ENCODE measurements at regions not wholly inside any gene's neighbourhood (a gene's known extent, or its start where the extent isn't known, plus 50 kb on each side); places are given as distances from the start of the nearest gene placed in this dataset.

DNA sequence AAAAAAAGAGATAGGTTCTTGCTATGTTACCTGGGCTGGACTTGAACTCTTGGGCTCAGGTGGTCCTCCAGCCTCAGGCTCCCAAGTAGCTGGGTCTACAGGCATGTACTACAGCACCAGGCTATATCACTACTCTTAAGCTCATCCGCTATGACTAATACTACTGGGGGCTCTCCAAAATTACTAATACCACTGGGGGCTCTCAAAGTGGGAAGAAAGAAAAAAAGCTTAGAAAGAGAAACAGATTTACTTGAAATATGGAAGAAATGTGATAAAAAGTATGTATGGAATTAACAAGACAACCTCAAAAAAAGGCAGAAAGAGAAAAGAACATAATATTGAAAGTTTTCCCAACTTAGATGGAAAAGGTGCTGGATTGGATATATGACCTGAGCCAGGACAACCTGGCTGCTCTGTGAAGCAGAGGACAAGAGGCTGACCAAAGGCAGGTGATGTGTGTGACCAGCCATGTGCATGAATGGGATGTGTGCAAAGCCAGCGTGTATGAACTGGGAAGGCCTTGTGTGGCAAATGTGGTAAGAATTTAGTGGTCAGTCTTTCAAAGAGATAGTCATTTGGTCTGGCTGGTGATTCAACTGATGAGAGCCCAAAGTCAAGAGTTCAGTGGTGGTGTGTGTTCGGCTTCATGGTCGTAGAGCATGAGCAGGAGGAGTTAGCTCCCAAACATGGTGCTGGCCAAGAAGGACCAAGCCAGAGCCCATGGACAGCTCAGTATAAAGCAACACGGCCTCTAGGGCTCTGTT lies 232.4 kb upstream of the KLF14 start:
- DNase-seq (ENCODE audit: low read depth) = no peak

DNA sequence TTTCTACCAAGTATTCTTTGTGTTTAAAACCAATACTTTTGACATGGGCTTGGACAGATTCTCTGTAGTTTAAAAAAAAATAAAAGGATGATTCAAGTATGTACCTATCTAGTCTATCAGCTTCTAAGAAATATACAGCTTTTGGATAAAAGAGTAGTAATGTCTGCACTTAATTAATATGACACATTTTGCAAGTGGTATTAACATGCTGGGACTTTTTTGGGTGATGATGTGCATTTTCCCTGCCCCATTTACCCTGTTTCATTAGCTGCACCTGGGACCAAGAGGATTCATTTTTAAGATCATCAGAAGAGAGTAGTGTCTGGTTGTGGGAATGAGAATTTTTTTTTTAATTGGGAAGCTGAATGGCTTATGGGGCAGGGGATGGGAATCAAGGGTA lies 236.2 kb upstream of the KLF14 start:
- no peak for DNase-seq (ENCODE audit: low read depth)

DNA sequence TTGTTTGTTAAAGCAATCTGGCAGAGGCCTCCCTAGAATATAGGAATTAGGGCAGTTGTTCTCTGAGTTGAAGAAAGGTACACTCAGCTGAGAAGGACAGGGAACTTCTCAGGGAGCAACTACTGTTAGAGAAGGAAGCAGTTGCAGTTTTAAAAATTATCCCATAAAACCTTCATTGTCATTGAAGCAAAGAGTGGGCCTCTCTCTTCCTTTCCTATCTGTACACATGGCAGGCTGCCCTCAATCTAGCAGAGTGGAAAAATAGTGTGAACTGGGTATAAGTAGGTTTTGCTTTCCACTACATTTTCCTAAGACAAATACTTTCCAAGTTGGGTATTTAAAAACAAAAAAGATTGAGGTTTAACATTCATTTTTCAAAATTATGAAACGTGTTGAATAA lies 236.7 kb upstream of the KLF14 start:
- no peak for DNase-seq (ENCODE audit: low read depth)

DNA sequence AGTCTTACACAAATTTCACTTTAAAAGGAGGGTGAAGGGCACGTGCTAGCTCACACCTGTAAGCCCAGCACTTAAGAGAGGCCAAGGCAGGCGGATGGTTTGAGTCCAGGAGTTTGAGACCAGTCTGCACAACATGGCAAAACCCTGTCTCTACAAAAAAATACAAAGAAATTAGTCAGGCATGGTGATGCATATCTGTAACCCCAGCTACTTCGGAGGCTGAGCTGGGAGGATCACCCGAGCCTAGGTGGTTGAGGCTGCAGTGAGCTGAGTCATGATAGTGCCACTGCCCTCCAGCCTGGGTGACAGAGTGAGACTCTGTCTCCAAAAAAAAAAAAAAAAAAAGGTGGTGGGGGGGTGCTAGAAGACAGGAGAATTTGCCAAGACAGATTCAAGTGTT lies 237.3 kb upstream of the KLF14 start:
- no peak for DNase-seq (ENCODE audit: low read depth)

DNA sequence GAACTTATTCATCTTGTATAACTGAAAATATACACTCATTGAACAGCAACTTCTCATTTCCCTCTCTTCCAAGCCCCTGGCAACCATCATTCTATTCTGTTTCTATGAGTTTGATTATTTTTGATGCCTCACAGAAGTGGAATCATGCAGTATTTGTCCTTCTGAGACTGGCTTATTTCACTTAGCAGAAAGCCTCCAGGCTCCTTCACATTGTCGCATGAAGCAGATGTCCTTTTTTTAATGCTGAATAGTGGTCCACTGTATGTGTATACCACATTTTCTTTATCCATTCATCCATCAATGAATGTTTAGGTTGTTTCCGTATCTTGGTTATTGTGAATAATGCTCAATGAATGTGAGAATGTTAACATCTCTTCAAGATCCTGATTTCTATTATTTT lies 238.2 kb upstream of the KLF14 start:
- no peak for DNase-seq (ENCODE audit: low read depth)

DNA sequence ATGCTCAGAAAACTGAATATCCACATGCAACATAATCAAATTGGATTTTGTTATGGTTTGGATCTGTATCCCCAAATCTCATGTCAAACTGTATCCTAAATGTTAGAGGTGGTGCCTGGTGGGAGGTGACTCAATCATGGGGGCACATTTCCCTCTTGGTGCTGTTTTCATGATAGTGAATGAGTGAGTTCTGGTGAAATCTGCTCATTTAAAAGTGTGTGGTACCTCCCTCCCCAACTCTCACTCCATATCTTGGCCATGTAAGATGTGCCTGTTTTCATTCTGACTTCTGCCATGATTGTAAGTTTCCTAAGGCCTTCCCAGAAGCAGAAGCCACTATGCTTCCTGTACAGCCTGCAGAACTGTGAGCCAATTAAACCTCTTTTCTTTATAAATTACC lies 239.6 kb upstream of the KLF14 start:
- DNase-seq (ENCODE audit: low read depth) = no peak

DNA sequence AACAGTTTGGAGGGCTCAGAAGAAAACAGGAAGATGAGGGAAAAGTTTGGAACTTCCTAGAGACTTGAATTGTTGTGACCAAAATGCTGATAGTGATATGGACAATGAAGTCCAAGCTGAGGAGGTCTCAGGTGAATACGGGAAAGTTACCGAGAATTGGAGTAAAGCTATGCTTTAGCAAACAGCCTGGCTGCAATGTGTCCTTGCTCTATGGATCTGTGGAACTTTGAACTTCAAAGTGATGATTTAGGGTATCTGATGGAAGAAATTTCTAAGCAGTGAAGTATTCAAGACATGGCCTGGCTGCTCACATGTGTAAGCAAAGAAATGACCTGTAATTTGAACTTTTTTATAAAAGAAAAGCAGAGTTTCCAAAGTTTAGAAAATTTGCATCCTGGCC lies 240.2 kb upstream of the KLF14 start:
- no peak for DNase-seq (ENCODE audit: low read depth)

DNA sequence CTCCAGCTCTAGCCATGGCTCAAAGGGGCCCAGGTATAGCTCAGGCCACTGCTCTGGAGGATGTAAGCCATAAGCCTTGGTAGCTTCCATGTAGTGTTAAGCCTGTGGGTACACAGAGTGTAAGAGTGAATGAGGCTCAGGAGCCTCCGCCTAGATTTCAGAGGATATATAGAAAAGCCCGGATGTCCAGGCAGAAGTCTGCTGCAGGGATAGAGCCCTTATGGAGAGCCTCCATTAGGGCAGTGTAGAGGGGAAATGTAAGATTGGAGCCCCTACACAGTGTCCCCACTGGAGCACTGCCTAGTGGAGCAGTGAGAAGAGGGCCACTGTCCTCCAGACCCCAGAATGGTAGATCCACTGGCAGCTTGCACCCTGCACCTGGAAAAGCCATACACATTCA lies 240.8 kb upstream of the KLF14 start:
- no peak for DNase-seq (ENCODE audit: low read depth)

DNA sequence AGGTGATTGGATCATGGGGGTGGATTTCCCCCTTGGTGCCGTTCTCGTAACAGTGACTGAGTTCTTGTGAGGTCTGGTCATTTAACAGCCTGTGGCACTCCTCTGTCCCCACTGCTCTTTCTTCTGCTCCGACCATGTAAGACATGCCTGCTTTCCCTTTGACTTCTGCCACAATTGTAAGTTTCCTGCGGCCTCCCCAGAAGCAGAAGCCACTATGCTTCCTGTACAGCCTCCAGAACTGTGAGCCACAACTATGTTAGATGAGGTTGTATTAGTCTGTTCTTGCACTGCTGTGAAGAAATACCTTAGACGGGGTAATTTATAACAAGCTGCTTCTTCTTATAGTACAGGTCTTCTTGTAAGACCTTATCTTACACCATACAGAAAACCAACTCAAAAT lies 241.7 kb upstream of the KLF14 start:
- DNase-seq (ENCODE audit: low read depth) = no peak

DNA sequence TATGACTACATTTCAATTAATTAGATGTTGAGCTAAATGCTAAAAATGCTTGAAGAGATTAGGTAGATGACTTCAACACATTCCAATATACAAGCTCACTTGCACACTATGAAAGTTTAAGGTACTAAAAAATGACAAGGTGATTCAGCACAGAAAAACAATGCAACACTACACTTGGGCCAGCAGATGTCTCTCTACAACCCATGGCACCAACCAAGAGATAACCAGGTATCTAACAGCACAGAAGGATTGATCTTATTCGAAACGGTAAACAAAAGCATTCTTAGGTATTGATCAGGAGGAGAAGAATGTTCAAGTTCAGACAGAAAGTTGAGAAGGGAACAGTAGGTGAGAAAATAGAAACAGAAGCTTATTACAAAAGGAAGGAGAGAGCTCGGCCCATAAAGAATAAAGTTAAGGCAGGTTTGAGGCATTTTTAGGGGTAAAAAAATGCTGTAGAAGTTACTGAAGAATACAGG lies 248.2 kb upstream of the KLF14 start:
- DNase-seq (ENCODE audit: low read depth) = no peak

DNA sequence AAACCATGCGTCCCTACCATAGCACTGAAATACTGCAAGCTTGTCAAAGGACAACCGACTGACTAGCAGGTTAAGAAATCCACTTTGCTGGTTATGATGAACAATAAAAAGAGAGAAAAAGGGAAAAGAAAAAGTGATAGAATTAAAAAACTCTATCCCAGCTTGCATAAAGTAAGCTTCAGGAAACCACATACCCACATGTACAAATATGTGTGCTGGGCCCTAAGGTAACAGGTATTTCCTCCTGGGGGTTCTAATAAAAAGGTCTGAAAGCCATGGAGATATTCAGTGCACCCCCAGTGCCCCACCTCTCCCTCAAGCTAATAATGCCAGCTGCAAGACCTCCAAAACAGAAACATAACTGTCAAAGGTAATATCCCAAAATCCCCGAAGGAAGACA lies 248.6 kb upstream of the KLF14 start:
- DNase-seq (ENCODE audit: low read depth) = no peak

DNA sequence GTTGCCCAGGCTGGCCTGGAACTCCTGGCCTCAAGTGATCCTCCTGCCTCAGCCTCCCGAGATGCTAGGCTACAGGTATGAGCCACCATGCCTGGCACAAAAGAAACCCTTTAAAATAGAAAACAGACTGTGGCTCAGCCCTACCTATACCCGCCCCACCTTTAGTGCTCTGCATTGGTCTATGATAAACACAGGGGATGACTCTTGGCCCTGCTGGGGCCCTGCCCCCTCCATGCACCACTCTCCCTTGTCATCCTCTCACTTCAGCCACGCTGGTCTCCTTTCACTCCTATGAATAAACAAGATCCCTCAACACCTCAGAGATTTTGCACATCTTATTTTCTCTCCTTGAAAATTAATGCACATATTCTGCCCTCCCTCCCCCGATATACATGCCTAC lies 251.4 kb upstream of the KLF14 start:
- DNase-seq (ENCODE audit: low read depth) = no peak

DNA sequence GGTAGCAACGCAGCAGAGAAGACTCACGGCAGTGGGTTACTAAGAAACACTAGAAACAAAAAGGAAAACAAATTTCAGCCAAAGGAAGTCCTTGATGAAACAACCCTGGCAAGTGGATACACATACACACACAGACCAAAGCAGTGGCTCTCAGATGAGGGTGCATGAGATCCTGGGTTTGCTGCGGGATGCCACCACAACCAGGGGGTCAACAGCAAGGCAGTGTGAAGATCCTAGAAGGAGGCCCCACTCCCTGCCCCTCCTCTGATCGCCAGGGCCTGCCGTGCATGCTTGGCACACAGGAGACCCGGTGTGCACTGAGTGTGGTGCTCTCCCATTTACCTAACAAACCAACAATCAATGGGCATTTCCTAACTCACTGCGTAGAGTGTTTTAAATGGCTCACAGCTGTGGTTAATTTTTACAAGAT lies 252.3 kb upstream of the KLF14 start:
- DNase-seq (ENCODE audit: low read depth) = no peak

DNA sequence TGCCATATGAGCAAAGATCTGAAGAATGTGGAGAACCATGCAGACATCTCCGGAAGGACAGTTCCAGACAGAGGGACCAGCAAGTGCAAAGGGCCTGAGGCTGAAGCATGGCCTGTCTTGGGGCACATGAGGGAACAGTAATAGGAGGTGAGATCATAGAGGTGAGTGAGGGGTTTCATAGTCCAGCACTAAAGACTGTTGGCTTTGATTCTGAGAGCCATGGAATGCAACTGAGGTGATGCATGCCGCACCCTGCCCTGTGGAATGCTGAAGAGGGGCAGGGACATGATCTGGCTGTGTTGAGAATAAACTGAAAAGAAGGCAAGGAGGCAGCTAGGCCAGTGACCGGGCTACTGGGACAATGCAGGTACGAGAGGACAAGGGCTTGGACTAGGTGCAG lies 253.1 kb upstream of the KLF14 start:
- no peak for DNase-seq (ENCODE audit: low read depth)

DNA sequence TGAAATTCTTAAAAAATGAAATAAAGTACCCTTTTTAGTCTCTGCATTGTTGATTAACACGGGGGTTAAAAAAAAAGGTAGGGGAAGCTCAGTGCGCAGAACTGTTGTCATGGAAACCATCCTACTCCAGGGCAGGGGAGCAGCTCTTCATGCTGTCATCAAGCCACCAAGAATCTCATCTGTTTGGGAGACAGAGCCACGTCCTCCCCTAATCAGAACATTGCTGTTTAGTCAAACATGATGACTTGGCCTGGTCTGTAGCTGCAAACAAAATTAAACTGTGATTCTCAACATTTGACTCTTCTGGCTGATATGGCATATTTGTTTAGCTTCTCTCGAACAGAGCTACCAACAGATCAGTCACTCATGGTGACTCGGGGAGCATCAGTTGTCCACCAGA lies 254.4 kb upstream of the KLF14 start:
- no peak for DNase-seq (ENCODE audit: low read depth)

DNA sequence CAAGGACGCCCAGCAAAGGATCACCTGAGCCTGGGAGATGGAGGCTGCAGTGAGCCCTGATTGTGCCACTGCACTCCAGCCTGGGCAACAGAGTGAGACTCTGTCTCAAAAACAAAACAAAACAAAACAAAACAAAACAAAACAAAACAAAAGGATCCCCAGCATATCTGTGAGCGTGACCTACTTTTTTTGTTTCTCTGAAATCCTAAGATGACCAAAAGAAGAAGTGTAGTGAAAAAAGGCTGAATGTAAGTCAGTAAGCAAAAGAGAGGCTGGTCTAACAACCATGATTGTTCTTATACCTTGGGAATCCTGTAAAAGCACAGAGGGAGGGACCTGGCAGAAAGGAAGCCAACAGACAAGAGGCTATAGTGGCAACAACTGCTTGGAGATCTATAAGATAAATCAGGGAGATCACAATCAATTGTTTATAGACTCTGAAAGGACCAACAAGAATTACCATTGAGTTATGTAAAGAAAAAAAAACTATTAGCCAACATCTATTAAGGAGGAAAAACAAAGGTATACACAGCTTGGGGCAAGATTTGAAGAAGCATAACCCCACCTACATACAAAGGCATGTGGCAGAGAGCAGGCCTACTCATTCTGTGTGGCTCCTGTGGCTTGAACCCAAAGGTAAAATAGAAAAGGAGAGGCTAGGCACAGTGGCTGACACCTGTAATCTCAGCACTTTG lies 255.2 kb upstream of the KLF14 start:
- DNase-seq (ENCODE audit: low read depth) = no peak

DNA sequence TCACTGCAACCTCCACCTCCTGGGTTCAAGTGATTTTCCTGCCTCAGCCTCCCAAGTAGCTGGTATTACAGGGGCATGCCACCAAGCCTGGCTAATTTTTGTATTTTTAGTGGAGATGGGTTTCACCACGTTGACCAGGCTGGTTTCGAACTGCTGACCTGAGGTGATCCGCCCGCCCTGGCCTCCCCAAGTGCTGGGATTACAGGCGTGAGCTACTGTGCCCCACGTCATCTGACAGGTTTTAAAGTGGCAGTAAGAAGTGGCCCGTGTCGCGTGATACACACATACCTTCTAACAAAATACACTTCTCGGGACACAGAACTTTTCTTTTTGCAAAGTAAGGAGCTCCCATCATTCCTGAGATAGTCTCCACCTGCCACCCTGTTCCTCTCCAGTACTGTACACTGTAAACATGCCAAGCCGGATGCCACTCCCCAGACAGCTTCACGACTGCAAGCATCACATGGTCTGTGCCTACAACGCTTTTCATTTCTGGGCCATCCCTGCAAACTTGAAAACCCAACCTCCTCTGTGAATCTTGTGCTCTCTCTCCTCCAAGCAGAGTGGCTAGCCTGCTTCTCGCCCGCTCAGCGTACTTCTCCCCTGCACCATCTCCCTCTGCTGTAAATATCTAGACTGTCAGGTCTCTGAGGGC lies 256.3 kb upstream of the KLF14 start:
- no peak for DNase-seq (ENCODE audit: low read depth)

DNA sequence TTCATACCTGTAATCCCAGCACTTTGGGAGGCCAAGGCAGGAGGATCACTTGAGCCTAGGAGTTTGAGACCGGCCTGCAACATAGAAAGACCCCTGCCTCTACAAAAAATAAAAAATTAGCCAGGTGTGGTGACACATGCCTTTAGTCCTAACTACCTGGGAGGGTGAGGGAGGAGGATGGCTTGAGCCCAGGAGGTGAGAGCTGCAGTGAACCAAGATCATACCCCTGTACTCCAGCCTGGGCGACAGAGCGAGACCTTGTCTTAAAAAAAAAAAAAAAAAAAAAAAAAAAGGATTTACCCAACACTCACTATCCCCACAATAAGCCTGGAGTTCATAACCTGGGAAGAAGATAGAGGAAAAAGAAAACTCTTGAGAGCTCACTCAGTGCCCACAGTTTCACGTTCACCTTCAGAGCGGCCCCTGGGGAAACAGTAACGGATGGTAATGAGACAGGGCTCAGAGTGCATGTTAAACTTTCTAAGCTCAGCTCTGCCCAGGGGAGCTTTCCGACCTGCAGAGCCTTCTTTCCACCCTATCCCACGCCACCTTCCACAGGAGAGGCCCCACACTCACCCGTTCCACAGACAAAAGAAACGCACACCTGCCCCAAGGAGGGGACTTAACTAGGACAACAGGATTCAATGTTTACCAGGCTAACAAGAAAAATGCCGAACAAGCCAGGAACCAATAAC lies 259.8 kb upstream of the KLF14 start:
- no peak for DNase-seq (ENCODE audit: low read depth)

DNA sequence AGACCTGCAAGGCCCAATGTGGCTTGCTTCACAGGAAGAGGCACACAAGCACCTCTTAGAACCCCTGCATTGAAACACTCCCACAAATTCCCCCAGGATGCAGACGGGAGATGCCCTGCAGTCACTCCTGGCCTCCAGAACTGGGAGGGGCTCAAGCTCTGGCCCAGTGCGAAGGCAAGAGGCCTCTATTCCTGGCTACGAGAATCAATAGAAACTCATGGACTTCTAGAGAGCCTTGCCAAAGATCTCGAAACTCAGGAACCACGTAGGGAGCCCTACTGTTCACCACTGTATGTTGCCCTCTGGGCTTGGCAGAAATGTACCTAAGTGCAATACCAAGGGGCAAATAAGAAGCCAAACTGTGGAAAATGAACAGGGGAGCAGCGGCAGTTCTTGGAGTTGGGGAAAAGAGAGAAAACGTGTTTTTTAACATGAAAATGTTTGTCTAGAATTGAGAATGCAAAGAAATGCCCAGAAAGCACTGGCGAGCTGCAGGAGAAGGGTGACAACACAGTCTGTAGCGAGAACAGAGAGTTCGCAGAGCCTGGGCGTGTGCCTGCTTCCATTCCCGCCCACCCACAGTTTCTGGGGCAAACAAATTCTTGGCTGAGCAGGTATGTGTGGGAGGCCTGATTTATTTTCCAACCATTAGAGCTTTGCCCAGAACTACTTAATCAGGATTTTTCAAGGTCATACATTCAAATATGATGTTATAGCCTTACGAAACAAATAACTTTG lies 260.5 kb upstream of the KLF14 start:
- DNase-seq (ENCODE audit: low read depth) = no peak

DNA sequence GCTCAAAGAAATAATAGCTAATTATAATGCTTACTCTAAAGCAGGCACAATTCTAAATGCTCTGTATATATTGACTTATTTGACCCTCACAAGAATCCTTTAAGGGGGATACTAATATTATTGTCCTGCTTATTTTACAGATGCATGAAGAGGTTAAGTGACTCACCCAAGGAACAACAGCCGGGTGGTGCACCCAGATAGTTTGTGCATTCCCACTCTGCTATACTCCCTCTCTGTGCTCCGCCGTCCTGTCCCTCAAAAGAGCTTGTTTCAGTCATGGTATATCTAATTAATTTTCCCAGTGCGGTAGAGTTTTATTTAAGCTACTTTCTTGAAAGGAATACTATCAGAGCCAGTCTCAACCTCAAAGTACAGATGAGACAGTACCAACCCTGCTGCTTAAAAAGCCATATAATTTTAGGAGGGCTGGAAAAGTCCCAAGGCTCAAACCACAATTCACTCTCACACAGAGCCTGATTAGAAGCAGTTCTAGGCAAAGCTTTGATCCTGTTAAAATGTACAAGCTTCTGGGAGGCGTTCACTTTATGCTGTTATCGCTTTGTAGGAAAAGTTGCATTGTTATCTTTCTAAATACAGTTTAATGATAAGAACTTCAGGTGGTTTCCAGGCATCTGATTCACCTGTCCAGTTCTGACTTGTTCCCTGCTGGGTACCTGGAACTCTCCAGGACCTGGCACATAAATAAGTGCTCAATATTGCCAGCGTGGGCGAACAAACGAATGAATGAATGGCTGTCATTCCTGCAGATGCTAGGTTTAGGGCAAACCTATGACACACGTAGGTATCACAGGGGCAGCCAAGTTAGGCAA lies 261.5 kb upstream of the KLF14 start:
- no peak for DNase-seq (ENCODE audit: low read depth)

DNA sequence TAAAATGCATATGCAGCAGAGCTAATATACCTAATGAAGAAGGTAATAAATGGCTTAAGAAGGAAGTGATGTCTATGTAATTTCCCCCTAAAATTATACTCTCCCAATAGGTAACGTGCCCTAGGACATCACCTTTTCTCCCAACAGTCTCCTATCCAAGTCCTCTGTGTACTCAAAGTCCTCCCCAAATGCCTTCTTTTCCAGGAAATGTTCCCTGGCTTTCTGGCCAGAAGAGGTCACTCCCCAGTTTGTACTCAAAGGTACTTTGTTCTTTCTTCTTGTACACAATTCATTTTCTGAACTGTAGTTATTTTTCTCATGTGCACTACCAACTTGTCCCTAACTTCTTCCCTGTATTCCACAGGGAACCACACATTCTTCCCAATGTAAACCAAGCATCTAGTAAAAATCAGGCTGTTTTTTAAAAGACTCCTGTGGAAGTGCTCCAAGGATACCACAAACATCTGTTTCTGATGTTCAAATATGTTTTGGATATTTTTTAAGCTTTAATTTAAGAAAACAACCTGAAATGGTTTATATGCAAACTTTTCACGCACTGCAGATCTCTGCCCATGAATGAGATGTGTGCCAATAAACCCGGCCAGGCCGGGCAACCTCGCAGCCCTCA lies 262.3 kb upstream of the KLF14 start:
- no peak for DNase-seq (ENCODE audit: low read depth)

All from stimulated activated CD8-positive, alpha-beta memory T cell treated with anti-CD3 and anti-CD28 coated beads, Interleukin-12 subunit alpha, Interleukin-12 subunit beta, amount 100 ng/mL, for 4 hours (primary cell).